Glomerular visceral epithelial cell (primary cell): ENCODE measurements at regions not wholly inside any gene's neighbourhood (a gene's known extent, or its start where the extent isn't known, plus 50 kb on each side); places are given as distances from the start of the nearest gene placed in this dataset.

Experiments used
- DNase-seq: peaks from one replicate; pipeline ENCODE4 v3.0.0-alpha.2; 2016; ENCODE audit errors: extremely low spot score

DNA sequence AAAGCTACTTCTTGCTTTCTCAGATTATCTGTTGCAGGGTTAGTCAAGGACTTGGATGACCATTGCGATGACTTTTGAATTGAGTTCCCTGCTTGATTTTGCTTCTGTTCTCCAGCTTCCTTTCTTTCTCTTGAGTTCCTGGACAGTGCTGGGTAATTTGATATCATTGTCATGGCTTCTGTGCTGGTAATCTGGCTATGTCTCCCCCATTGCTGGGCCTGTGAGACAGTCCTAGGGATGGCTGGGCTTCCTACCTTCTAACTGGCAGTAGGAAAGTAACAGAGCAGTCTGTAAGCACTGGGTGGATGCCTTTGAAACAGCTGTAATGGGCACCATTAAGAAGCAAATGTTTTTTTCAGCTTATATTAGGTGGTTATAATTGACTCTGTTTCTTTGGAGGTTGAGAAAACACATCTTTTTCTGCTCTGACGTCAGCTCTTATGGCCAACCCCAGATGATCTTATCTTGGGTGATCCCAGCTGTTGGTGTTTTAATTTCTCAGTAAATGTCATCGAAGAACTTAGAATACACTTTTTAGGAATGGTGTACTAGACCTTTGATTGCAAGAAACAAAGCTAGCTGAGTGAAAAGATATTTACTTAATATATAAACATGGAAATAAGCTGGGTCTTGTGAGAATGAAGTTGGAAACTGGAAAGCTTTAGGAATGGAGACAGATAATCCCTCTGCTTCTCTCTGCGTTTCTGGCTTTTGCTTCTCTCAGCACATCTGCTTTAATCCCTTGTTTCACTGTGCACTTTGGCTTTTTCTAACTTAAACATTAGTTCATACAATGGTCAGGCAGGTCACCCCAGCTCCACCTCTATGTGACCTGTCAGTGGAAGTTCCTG lies 195.0 kb upstream of the MAN1A1 start:
- no peak for DNase-seq

DNA sequence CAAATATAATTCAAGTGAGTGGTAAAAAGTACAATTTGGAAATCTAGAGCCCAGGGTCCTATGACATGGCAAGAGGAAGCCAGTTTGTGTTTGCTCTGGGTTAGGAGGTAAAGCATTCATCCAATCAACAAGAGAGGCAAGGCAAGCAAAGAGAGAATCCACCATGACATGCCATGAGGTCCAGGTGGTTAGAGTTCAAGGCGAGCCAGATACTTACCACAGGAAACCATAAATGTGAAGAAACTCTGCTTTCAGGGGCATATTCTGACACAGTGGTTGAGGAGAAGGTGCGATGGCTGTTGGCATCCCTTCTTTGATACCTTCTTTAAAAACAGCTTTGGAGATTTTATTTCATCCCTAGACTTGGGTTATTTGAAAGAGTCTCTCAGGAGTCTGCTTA lies 193.8 kb upstream of the MAN1A1 start:
- no peak for DNase-seq

DNA sequence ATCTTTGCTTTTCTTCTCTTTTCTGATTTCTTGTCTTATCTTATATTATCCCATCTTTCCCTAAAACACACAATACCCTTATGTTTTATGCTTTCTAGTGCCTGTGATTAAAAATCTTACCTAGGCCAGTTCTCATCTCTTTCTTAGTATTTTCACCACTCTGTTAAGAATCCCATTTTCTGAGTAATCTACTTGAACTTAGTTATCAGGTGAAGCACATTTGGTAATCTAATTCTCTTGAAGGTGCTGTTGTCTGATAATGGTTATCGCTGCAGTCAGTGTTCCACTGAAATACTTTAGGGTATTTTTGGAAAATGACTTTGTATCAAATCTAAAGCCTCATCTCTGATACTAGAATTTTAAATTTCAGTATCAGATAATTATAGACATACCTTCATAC lies 192.5 kb upstream of the MAN1A1 start:
- DNase-seq = no peak

DNA sequence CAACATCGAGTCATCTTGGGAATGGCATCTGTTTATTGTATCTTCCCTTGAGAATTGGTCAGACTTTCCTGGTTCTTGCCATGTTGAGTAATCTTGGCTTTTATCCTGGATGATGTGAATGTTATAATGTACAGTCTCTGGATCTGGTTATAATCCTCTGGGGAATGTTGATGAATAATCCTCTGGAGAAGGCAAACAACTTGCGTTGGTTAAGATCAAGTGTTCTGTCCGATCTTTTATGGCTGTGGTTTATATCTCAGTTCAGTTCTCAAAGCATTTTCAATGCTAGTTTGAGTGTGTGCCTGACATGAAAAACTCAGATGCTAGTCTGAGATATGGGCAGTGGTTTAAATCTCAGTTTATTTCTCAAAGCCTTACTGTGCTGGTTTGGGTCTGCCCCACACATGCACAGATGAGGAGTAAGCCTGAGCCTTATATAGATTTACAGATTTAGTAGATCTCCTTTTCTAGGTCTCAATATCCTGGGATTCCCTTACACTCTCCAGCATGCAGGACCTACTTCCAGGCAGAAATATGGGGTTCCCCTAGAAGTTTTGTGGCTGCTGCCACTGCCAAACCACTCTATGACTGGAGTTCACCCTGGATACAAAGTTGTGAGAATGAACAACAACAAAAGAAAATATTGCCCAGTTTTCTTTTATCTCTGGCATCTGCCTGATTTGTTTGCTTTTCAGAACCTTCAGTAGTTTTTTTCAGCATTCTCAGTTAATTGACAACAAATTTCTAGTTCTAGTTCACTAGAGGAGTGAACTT lies 191.8 kb upstream of the MAN1A1 start:
- peak; percentile 85 for DNase-seq

DNA sequence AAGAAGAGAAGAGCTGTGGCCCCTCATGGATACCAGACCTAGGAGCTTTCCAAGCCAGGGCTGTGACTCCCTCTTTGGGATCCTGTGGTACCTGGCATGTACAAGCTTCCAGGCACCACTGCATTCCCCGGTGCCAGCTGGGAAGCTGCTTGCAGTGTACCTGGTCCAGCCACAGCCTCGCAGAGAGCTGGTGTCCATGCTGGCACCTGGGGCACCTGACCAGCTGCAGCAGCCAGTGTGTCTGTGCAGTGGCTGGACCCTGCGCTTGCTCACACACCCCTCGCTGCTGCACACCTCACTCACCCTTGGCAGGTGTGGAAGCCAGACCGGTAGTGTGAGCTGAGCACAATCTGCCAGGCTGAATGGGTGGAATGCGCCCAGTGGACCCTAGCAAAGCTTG lies 190.9 kb upstream of the MAN1A1 start:
- DNase-seq = no peak

DNA sequence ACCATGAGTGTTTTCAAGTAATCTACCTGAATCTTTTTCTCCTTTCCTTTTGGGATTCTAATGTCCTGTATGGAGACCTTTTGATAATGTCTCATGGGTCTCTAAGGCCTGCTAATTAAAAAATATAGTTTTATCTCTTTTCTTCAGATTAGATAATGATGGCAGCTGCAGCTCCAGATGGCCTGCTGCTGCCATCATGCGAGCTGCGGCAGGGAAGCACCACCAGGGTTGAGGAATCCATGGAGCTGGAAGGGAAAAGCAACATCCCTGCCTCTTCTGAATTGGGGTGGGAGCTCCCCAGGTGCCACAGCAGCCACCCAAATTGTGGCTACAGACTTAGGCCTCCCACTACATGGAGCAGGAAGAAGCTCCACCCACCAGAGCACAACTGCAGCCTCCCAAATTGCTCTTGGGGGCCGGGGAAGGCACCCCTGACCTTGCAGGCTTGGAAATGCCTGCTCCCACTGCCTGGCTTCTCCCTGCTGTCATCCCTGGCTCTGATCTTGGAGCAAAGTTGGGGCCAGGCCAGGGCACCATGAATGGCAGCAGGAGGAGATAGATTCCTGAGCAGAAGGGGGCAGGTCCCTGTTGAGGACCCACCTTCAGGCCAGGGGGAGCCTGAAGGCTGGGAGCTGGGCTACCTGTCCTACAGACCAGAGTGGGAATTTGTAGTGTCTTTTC lies 189.6 kb upstream of the MAN1A1 start:
- DNase-seq = no peak

DNA sequence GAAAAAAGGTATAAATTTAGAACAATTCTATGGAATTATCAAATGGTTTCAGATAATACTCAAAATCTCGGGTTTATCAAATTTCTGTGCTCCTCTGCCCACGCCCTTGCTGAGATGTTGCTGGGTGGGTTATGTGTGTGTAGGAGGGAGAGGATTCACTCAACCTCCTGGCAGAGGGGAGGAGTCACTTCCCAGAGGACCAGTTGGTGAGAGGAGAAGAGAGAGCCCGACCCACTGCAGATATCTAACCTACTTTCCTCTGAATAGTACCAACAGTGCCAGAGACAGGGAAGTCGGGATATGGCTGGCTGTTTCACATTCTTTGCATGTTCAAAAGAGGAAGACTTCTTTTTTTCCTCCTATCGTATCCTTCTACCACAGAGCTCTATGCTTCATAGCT lies 187.1 kb upstream of the MAN1A1 start:
- no peak for DNase-seq

DNA sequence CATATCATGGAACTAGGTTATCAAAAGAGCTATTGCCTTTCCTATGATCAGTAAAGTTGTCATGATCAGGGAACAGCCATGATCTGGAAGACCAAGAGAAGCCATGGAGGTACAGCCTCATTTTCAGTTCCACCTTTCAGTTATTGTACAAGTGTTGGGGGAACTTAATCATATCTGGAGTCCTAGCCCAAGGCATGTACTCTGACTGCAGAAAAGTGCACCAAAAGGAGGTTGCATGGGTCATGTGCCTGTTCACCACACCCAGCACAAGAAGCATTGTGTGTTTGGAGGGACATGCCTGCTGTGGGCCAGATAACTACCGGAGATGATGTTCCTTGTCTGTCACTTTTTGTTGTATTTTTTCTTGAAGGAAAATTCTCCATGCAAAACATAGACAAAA lies 185.8 kb upstream of the MAN1A1 start:
- DNase-seq = no peak

DNA sequence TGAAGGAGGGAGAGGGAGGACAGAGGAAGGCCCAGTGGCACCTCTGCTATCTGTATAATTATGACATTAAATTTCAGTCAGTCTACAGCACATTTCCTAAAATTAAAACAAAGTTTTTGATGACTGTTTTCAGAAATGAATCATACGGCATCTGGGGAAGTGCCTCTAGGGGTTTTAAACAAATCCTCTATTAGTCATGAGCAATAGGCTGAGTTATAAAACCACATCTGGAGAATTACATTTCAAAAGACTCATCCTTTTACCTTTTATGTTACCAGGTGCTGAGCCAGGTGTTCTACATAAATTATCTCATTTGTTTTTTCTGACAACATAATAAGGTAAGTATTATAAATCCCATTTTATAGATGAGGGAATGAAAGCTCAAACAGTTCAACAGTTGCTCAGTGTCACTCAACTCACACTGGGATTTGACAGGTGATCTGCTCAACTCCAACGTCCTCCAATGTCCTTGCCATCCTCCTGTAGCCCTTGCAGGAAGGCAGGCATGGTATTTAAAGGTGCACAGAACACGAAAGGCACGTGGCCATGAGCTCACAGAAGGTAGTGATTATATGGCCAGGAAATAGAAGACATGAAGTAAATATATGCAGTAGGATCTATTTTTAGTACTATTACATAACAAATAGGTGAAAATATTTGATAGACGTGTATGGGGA lies 184.2 kb upstream of the MAN1A1 start:
- DNase-seq = peak; percentile 12

DNA sequence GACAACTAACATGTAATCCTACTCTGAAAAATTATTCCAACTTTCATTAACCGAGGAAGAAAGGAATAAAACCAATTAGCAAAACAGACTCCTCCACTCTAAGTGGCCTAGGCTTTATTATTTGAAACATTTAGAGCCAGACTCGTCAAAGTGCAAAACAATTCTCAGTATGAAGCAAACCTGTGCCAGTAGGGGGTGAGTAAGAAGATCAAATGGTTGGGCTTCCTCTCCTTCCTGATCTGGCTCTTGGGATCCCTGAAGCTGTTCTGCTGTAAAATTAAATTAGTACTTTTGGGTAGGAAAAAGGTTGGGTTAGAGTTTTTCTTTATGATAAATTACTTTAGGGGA lies 177.6 kb upstream of the MAN1A1 start:
- no peak for DNase-seq

DNA sequence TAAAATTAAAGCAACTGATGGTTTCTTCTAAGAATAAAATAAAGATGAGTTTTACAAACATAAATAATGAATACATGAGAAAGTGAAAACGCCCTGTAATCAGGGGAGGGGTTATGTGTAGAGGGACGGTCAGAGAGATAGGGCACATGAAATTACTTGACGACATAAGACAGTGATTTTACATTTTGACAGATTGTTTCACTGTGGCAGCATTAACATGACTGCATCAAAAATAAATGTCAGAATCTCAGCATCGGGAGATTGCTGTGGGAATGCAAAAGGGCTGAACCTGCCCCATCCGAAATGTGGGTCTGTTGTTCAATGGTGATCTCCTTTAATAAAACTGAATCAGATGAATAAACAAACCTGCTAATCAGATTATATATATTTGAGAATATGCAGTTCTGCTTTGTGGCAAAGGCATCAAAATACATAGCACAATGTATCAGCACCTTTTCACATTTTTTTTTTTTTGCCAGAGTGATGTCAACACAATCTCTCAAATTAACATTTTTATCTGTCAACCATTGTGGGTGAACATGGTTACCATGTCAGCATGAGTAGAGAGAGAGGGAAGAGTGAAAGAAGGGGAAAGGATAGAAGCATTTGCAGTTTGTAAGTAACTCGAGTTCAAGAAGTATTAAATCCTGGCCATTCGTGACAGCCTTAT lies 177.1 kb upstream of the MAN1A1 start:
- no peak for DNase-seq

DNA sequence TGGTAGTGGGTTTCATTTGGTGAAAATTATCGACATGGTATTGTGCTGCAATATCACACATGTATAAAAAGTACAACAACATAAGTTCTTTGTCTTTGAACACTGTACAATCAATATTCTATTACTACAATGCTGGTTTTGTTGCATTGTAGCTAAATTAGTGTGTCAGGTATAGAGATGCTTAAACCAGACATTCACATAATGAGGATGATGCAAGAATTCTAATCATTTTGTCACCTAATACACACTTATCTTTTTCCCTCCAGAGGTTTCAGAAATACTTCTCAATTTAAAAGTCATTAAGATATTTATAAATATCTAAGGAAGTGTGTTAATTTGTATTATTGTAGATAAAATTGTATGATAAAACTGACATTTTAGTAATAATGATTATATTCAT lies 174.8 kb upstream of the MAN1A1 start:
- no peak for DNase-seq

DNA sequence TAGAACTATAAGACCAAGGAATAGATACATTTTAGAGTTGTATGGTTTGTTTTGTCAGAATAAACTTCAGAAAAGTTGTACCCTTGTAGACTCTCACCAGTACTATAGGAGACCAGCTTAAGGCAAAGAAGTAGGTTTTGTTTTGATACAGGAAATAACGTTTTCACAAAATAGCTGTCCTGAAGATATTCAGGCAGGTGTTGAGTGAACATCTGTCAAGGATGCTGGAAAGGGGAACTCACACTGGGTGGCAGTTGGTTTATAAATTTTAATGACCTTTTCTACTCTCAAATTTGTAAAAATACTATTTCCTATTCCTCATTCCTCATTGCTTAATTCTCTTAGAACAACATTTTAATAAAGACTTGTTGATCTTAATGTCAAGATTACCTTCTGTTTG lies 174.0 kb upstream of the MAN1A1 start:
- no peak for DNase-seq

DNA sequence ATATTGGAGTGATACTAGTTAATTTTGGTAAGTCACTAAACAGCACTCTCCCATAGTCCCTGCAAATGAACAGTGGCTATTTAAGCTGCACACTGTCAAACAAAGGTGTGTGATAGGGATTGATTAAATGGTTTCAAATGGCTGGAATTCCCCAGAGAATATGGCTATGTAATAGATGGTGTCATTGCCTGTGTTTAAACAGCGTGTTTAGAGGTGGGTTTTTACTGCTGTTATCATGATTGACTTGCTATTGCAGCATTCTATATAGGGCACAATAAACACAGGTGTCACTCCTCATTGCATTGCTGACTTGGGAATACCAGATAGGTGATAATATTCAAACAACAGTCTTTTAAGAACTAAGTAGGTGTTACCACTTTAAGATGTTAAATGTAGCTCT lies 171.7 kb upstream of the MAN1A1 start:
- no peak for DNase-seq

DNA sequence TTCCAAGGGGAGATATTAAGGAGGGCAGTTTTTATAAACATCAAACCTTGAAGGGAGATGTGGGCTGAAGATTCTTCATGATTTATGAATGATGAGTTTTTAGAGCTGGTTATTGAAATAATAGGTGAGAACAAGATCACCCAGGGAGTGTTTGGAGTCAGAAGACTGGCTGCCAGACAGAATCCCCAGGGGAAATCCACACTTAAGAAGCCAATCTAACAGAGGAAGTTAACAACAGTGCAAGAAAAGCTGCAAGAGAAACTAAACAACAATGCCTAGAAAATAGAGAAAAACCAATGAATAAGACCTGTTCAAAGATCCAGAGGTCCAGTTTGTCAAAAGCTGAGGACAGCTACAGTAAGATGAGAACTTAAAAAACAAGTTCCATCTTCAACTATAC lies 167.9 kb upstream of the MAN1A1 start:
- DNase-seq = no peak

DNA sequence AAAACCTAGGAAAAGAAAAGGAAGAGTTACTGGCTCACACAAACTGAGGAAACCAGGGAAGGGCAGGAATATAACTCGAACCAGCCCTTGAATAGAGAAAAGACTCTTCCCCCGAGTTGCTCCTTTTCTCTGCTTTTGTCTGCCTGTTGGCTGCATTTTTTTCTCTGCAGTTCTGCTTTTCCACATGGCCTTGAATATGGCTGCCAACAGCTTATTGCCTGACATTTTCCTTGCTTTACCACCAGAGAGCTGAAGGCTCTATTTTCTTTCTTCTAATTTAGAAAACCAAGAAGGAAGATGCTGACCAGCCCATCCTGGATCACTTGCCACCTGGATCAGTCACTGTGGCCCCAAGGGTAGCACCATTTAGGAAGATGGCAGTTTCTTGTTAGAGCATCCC lies 164.8 kb upstream of the MAN1A1 start:
- DNase-seq = no peak

DNA sequence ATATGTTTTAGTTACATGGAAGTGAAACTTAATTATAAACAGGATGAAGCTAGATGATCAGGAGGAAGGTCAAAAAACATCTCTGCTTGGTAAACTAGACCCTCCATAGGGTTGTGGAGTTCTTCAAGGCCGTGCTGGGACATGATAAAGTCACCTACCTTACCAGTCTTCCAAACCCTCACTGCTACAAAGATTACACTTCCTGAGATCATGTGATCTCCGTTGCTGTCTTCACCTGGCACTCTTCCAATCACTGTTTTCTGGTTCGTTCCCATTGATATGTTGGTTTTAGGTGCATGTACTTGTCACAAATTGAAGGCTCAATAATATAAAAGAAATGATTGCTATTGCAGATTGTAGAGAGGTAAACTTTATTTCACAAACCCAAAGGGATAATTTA lies 161.5 kb upstream of the MAN1A1 start:
- no peak for DNase-seq

DNA sequence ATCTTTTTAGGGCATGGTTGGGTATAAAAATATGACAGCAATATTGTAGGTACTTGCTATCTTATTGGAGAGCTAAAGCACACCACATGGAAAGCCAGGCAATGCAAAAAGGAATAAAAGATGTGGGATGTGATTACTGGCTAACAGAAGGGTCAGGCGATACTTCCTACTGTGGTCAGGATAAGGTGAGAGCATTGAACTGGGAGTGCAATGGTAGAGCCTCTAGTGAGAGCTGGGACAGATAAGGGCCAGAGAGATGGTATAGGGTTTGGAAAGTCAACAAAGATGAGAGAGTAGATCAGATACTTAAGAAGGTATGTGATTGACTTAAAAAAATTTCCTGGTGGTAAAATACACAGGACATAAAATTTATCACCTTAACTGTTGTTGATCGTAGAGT lies 160.7 kb upstream of the MAN1A1 start:
- no peak for DNase-seq

DNA sequence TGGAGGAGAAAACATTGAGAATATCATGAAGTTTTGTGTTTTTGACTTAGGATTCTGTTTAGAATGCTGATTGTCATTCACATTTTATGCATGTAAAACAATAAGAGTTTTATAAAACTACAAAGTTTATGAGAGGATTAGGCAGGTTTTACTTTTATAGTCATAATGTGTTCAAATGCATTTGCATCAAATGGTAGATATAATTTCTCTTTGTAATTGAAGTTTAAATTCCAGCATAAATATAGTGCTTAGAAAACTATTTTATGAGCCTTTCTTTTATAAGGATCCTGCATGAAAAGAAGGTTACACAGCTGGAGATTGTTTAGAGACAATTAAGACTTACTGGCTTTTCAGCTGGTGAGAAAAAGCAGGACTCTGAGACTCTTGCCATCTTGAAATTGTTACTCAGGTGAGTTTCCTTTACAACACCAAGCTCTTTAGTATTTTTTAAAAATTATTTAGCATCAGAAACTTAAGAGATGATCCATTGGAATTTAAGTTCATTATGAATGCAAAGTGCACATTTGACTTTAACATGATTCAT lies 157.1 kb upstream of the MAN1A1 start:
- no peak for DNase-seq

DNA sequence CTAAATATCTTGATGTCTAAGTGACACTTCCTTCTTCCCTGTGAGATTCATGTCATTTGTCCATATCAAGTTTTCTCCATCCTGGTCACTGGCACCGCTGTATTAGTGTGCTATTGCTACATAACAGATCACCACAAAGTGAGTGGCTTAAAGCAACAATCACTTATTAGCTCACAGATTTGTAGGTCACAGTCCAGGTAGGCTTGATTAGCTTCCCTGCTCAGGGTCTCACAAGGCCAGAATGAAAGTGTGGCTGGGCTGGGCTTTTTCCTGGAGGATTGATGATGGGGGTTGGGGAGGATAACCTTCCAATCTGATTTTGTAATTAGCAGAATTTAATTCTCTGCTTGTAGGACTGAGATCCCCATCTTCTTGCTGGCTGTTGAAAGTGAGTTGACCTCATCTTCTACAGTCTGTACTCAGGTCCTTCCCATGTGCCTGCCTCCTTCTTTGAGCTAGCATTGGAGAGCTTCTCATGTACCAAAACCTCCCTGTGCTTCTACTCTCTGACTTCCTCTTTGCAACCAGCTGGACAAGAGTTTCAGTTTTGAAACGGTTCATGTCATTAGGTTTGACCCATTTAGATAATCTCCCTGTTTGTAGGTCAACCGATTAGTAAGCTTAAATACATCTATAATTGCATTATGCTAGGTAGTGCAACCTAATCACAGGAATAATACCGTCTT lies 152.4 kb upstream of the MAN1A1 start:
- DNase-seq = no peak

DNA sequence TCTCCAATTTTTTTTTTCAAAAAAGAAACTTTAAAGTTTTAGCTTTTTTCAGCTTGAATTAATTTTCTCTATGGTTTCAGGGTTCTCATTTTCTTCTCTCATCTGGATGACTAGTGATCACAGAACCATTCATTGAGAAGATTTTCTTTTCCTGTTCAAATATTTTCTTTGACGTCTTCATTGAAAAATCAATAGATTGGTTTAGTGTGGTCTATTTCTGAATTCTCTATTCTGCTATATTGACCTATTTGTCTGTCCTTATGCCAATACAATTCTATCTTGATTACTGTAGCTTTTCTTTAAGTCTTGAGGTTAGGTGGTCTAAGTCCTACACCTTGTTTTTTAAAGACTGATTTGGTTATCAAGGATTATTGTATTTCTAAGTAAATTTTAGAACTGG lies 150.2 kb upstream of the MAN1A1 start:
- no peak for DNase-seq
